ENCODE measurements at regions not wholly inside any gene's neighbourhood (a gene's known extent, or its start where the extent isn't known, plus 50 kb on each side); places are given as distances from the start of the nearest gene placed in this dataset.

DNA sequence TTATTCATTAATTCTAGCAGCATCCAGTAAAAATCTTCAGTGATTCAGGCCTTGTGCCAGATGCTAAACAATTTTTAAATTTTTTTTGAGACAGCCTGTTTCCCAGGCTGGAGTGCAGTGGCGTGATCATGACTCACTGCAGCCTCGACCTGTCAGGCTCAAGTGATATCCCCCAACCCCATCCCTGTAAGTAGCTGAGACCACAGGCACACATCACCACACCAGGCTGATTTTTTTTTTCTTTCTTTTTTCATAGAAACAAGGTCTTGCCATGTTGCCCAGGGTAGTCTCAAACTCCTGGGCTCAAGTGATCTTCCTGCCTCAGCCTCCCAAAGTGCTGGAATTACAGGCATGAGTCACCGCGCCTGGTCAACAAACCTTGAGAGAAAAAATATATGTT is 705.5 kb downstream of the ARAP2 start:
- TF ChIP-seq, protein P1, sequence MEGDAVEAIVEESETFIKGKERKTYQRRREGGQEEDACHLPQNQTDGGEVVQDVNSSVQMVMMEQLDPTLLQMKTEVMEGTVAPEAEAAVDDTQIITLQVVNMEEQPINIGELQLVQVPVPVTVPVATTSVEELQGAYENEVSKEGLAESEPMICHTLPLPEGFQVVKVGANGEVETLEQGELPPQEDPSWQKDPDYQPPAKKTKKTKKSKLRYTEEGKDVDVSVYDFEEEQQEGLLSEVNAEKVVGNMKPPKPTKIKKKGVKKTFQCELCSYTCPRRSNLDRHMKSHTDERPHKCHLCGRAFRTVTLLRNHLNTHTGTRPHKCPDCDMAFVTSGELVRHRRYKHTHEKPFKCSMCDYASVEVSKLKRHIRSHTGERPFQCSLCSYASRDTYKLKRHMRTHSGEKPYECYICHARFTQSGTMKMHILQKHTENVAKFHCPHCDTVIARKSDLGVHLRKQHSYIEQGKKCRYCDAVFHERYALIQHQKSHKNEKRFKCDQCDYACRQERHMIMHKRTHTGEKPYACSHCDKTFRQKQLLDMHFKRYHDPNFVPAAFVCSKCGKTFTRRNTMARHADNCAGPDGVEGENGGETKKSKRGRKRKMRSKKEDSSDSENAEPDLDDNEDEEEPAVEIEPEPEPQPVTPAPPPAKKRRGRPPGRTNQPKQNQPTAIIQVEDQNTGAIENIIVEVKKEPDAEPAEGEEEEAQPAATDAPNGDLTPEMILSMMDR (IDR thresholded peaks at IDR 0.05), result no peak
- TF ChIP-seq POLR2AphosphoS5 (IDR thresholded peaks at IDR 0.05), result no peak
